Epithelial cell of proximal tubule (primary cell): ENCODE measurements at regions not wholly inside any gene's neighbourhood (a gene's known extent, or its start where the extent isn't known, plus 50 kb on each side); places are given as distances from the start of the nearest gene placed in this dataset.

ENCODE experiments used
- DNase-seq: peaks from one replicate; pipeline ENCODE4 v3.0.0-alpha.2; 2011; ENCODE audit warnings: low read depth
- H3K4me3 ChIP-seq: 2 replicates; pipeline ENCODE4 v1.5.1; 2011; ENCODE audit warnings: low read depth, mild to moderate bottlenecking, low read length
- CTCF ChIP-seq: conservative IDR thresholded peaks from 2 replicates; pipeline ENCODE4 v1.5.1; 2012; ENCODE audit warnings: low read depth, mild to moderate bottlenecking, low read length

GRCh38 chr5:87754009-87754757 is 341.5 kb upstream of the CCNH start:
- no peak for DNase-seq
- no peak overlapping the region for H3K4me3 ChIP-seq
- TF ChIP-seq CTCF: no peak

GRCh38 chr5:87752362-87752761 is 339.6 kb upstream of the CCNH start:
- DNase-seq: no peak
- no peak for TF ChIP-seq CTCF
- H3K4me3 ChIP-seq: no peak overlapping the region

GRCh38 chr5:87751824-87752223 is 339.1 kb upstream of the CCNH start:
- H3K4me3 ChIP-seq: no peak overlapping the region
- TF ChIP-seq CTCF: no peak
- no peak for DNase-seq

- TF ChIP-seq CTCF: no peak
- DNase-seq: no peak
- no peak overlapping the region for H3K4me3 ChIP-seq
Measured at GRCh38 chr5:87746891-87747377, 334.2 kb upstream of the CCNH start.

- no peak for DNase-seq
- H3K4me3 ChIP-seq: no peak overlapping the region
- TF ChIP-seq CTCF: no peak
Measured at GRCh38 chr5:87746341-87746740, 333.6 kb upstream of the CCNH start.

- no peak for DNase-seq
- TF ChIP-seq CTCF: no peak
- no peak overlapping the region for H3K4me3 ChIP-seq
Measured at GRCh38 chr5:87741881-87742280, 329.2 kb upstream of the CCNH start.

GRCh38 chr5:87735923-87736322 is 323.2 kb upstream of the CCNH start:
- DNase-seq: no peak
- H3K4me3 ChIP-seq: no peak overlapping the region

More at GRCh38 chr5:87735923-87736322, 323.2 kb upstream of the CCNH start:
- TF ChIP-seq CTCF: no peak
